ENCODE measurements at regions not wholly inside any gene's neighbourhood (a gene's known extent, or its start where the extent isn't known, plus 50 kb on each side); places are given as distances from the start of the nearest gene placed in this dataset.

GRCh38 chr4:129929052-129929451 is 833.1 kb downstream of the C4orf33 start:
- no peak overlapping the region for H3K9ac ChIP-seq (ENCODE audit: low read length)
- no peak overlapping the region for H3K27ac ChIP-seq (ENCODE audit: low read length)
- H3K36me3 ChIP-seq (ENCODE audit: insufficient read depth, low read length), result no peaks in the 10 kb centered on the region
- no peak overlapping the region for H3K4me3 ChIP-seq (ENCODE audit: low read length)
- H2AFZ ChIP-seq (ENCODE audit: low read depth, low read length), result no peak overlapping the region
- no peaks in the 10 kb centered on the region for H4K20me1 ChIP-seq (ENCODE audit: insufficient read depth)
- H3K79me2 ChIP-seq (replicated peaks; ENCODE audit: insufficient read depth, low read length), result no peaks in the 10 kb centered on the region
- H3K9me2 ChIP-seq (ENCODE audit: insufficient read depth, low read length), result no peaks in the 10 kb centered on the region
- H3K4me2 ChIP-seq (ENCODE audit: low read length), result no peak overlapping the region
- no peaks in the 10 kb centered on the region for H3K9me3 ChIP-seq (ENCODE audit: low read length)
- H3F3A ChIP-seq (ENCODE audit: insufficient read depth, low read length, poor library complexity, severe bottlenecking), result no peaks in the 10 kb centered on the region
- H3K27me3 ChIP-seq (ENCODE audit: insufficient read depth, low read depth, low read length), result no peaks in the 10 kb centered on the region
- TF ChIP-seq EZH2 (IDR thresholded peaks at IDR 0.05; ENCODE audit: borderline replicate concordance, insufficient read depth, low read length, poor library complexity, severe bottlenecking) (no peak), TAF1 (IDR thresholded peaks at IDR 0.05; ENCODE audit: low read depth) (no peak), MXI1 (conservative IDR thresholded peaks at IDR 0.05; ENCODE audit: poor library complexity, severe bottlenecking) (no peak), POLR2AphosphoS5 (IDR thresholded peaks at IDR 0.05) (no peak), SMC3 (conservative IDR thresholded peaks at IDR 0.05; ENCODE audit: poor library complexity) (no peak), RAD21 (conservative IDR thresholded peaks at IDR 0.05) (no peak), EP300 (conservative IDR thresholded peaks at IDR 0.05; ENCODE audit: poor library complexity, severe bottlenecking) (no peak)

- no peak overlapping the region for H3K27ac ChIP-seq (ENCODE audit: low read length)
- no peaks in the 10 kb centered on the region for H3K9me3 ChIP-seq (ENCODE audit: low read length)
- H3F3A ChIP-seq (ENCODE audit: insufficient read depth, low read length, poor library complexity, severe bottlenecking), result no peaks in the 10 kb centered on the region
- H4K20me1 ChIP-seq (ENCODE audit: insufficient read depth), result no peaks in the 10 kb centered on the region
- H3K4me2 ChIP-seq (ENCODE audit: low read length), result no peak overlapping the region
- no peaks in the 10 kb centered on the region for H3K9me2 ChIP-seq (ENCODE audit: insufficient read depth, low read length)
- no peak for TF ChIP-seq POLR2AphosphoS5 (IDR thresholded peaks at IDR 0.05)
- no peak for TF ChIP-seq EP300 (conservative IDR thresholded peaks at IDR 0.05; ENCODE audit: poor library complexity, severe bottlenecking)
- TF ChIP-seq RAD21 (conservative IDR thresholded peaks at IDR 0.05), result no peak
- TF ChIP-seq MXI1 (conservative IDR thresholded peaks at IDR 0.05; ENCODE audit: poor library complexity, severe bottlenecking), result no peak
- no peak for TF ChIP-seq REST (IDR thresholded peaks at IDR 0.05; ENCODE audit: borderline replicate concordance)
- no peak for TF ChIP-seq CTCF (IDR thresholded peaks at IDR 0.05; ENCODE audit: poor library complexity, severe bottlenecking)
- TF ChIP-seq TAF1 (IDR thresholded peaks at IDR 0.05; ENCODE audit: low read depth), result no peak
- TF ChIP-seq SMC3 (conservative IDR thresholded peaks at IDR 0.05; ENCODE audit: poor library complexity), result no peak
- no peak overlapping the region for H3K9ac ChIP-seq (ENCODE audit: low read length)
- H2AFZ ChIP-seq (ENCODE audit: low read depth, low read length), result no peak overlapping the region
- no peaks in the 10 kb centered on the region for H3K79me2 ChIP-seq (replicated peaks; ENCODE audit: insufficient read depth, low read length)
- H3K36me3 ChIP-seq (ENCODE audit: insufficient read depth, low read length), result no peaks in the 10 kb centered on the region
- no peaks in the 10 kb centered on the region for H3K27me3 ChIP-seq (ENCODE audit: insufficient read depth, low read depth, low read length)
- no peak overlapping the region for H3K4me3 ChIP-seq (ENCODE audit: low read length)
Observed at GRCh38 chr4:129929984-129930383, 834.0 kb downstream of the C4orf33 start.

Measured in neural cell (in vitro differentiated cells).